Transverse colon (tissue), 4 donors: ENCODE measurements at regions not wholly inside any gene's neighbourhood (a gene's known extent, or its start where the extent isn't known, plus 50 kb on each side); places are given as distances from the start of the nearest gene placed in this dataset.
"Not testable (repeated sequence)": the region's sequence is repeated elsewhere in the genome, so short reads cannot be mapped to it uniquely, and the experiment has no call there.

Source experiments
- CTCF ChIP-seq, 5 experiments: fragments of 200-600 bp in 3 of 5; fragments of 450-650 bp in 2 of 5; sonication (generic) in 3 of 5; IDR thresholded peaks; 1 replicate in 2 of 5; 2 replicates in 3 of 5; pipeline ENCODE4 v1.5.1; 2016 to 2017; ENCODE audit warnings: antibody characterized with exemption in 5 of 5, inconsistent platforms in 3 of 5, mild to moderate bottlenecking in 2 of 5, moderate library complexity in 1 of 5
- EP300 ChIP-seq: sonication (generic); formaldehyde crosslinking; IDR thresholded peaks from one replicate; pipeline ENCODE4 v1.6.1; 2017; ENCODE audit warnings: antibody characterized with exemption, low read depth
- POLR2A ChIP-seq: fragments of 450-650 bp; IDR thresholded peaks from one replicate; pipeline ENCODE4 v1.6.1; 2016; ENCODE audit warnings: antibody characterized with exemption, mild to moderate bottlenecking, moderate library complexity
- POLR2AphosphoS5 ChIP-seq, 3 donors: sonication (generic); formaldehyde crosslinking; IDR thresholded peaks; one replicate each; pipeline ENCODE4 v1.6.1; 2016; ENCODE audit warnings: antibody characterized with exemption in 3 of 3

- not testable (repeated sequence) for TF ChIP-seq POLR2A; CTCF (IDR thresholded peaks at IDR 0.05); EP300; POLR2AphosphoS5 (IDR thresholded peaks at IDR 0.05)
Measured at GRCh38 chr16:65356721-65357120, 234.9 kb upstream of the CDH11 start.
